HL-60/S4 treated with phorbol 12-myristate 13-acetate at 8.2 ng/mL for 4 days and 3 days (cell line): ENCODE measurements at regions not wholly inside any gene's neighbourhood (a gene's known extent, or its start where the extent isn't known, plus 50 kb on each side); places are given as distances from the start of the nearest gene placed in this dataset.
"Not testable (repeated sequence)": the region's sequence is repeated elsewhere in the genome, so short reads cannot be mapped to it uniquely, and the experiment has no call there.

ENCODE experiments used
- in situ Hi-C: fragments of 300-500 bp; cut with MboI; formaldehyde crosslinking; loops from 2 replicates; pipeline ENCODE4 v1.15.0; 2022; ENCODE audit warnings: low sequenced_read_pairs

DNA sequence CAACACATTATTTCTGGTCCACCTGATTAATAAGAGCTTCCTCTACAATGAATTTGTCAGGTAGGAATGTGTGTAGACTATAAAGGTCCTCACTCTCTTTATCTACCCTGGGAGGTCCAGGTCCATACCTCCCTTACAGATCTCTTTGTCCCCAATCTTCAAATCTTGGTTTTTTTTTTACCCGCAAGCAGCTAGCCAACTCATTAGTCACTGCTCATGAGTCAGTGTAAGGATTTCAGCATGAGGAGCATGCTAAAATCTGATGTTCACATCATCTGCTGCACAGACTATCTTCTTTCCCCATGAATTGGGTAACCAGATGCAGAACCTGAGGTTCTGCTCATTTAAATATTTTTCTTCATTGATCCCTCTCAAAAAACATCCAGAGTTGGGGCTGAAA, 397.0 kb upstream of the ISX start:
- in situ Hi-C loops, result no loop called here

DNA sequence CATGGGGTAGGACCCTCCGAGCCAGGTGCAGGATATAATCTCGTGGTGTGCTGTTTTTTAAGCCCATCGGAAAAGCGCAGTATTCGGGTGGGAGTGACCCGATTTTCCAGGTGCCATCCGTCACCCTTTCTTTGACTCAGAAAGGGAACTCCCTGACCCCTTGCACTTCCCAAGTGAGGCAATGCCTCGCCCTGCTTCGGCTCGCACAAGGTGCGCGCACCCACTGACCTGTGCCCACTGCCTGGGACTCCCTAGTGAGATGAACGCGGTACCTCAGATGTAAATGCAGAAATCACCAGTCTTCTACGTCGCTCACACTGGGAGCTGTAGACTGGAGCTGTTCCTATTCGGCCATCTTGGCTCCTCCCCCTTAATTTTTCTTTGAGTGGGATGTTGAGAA, 382.9 kb upstream of the ISX start:
- in situ Hi-C loops, result not testable (repeated sequence)

DNA sequence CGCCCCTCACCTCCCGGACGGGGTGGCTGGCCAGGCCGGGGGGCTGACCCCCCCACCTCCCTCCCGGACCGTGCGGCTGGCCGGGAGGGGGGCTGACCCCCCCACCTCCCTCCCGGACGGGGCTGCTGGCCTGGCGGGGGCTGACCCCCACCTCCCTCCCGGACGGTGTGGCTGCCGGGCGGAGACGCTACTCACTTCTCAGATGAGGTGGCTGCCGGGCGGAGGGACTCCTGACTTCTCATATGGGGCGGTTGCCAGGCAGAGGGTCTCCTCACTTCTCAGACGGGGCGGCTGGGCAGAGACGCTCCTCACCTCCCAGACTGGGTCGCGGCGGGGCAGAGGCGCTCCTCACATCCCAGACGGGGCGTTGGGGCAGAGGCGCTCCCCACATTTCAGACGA, 381.7 kb upstream of the ISX start:
- in situ Hi-C loops, result not testable (repeated sequence)

DNA sequence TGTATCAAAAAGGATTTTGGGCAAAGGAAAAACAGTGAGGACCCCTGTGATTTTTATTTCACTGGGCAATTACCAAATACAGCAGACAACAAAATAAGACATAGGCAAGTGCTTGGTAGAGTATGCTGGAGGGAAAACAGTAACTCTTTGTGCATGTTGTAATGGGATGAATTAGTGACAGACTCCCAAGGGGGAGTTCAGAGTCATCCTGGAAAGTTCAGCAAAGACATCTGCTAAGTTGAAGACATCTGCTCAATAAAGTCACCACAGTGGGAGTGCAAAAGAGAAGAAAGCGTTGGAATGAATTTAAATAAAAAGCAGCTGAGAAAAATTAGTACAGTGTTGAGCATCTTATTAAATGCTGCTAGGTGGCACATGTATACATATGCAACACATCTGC, 378.8 kb upstream of the ISX start:
- in situ Hi-C loops, result no loop called here

DNA sequence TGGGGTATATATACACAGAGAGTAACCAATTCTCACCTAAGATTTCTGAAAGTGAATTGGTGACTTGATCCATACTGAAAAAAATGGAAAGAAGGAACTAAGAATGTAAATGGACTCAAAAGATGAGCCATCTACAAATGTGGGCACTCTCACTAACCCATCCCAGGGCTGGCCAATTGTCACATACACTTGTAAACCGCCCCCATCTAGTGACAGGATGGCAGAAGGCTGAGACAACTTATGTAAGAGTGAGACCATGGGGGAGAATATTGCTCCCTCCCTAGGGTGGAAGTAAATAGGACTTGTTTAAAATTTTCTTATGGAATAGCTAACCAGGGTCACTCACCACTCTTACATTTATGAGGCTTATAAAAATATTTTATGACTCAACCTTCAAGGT, 377.1 kb upstream of the ISX start:
- in situ Hi-C loops, result no loop called here

DNA sequence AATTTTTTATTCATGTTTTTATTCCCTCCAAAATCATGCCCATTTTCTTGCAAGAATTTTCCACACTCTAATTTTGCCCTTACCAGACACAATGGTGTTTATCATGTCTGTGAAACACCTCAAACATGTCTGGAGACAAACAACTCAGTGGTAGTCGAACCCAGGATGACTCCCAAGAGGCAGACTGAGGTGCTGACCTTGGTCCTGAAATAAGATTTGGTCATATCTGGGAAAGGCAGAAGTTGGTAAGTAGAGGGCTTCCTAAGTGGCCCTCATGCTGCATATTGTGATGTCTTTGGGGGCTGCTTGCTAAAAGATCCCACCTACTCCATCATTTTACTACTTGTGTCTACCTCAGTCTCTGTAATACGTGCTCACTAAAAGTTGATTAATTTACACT, 369.4 kb upstream of the ISX start:
- in situ Hi-C loops, result no loop called here

DNA sequence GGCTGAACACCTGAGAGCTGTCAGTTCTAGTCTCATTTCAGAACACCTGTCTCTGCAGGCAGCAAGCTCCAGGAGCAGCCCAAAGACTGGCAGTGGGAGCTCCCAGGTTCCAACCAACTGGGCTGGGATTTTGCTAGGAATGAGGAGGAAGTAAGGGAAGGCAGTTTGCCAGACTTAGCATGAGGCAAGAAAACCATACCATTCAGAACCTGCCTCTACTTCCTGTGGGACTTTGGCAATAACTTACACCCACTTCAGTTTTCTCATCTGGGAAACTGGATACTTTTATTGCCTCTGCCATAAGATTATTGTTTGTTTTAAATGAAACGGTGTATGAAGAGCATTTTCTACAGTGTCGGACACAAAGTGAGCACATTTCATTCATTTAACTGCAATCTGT, 363.7 kb upstream of the ISX start:
- in situ Hi-C loops, result no loop called here

DNA sequence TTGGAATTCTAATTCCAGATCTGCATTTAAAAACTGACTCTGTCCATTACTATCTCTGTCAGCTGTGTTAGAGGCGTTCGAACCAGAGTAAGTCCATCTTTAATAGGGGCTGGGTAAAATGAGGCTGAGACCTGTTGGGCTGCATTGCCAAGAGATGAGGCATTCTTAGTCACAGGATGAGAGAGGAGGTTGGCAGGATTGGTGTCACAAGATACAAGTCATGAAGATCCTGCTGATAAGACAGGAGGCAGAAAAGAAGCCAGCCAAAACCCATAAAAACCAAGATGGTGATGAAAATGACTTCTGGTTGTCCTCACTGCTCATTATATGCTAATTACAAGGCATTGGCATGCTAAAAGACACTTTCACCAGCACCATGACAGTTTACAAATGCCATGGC, 356.3 kb upstream of the ISX start:
- in situ Hi-C loops, result no loop called here

DNA sequence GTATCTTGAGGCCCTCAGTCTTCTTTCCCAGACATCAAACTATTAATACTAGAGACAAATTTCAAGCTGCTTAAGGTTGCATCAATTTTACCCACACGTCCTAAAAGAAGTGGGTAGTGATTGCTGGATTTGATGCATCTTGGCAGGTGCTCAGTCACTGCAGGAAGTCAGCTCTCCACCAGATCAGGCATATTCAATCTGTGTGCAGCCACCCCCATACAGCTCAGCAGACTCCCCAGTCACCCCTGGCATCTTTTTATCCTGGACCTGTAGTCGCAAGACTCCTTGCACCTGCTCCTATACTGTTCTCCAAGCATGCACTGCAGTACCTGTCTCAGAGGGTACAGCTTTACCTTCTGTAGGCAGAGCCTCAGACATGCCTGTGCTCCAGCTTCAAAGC, 343.1 kb upstream of the ISX start:
- in situ Hi-C loops, result no loop called here

DNA sequence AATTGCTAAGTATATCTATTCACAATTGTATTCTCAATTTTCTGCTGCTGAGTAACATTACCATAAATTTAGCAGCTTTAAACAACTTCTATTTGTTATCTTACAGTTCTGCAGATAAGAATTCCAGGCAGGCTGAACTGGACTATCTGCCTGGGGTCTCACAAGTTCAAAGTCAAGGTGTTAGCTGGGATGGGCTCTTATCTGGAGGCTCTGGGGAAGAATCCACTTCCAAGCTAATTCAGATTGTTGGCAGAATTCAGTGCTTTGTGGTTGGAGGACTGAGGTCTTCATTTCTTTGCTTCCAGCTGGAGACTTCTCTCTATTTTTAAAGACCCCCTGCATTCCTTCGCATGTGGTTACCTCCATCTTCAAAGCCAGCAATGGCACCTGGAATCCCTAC, 329.9 kb upstream of the ISX start:
- in situ Hi-C loops, result no loop called here

DNA sequence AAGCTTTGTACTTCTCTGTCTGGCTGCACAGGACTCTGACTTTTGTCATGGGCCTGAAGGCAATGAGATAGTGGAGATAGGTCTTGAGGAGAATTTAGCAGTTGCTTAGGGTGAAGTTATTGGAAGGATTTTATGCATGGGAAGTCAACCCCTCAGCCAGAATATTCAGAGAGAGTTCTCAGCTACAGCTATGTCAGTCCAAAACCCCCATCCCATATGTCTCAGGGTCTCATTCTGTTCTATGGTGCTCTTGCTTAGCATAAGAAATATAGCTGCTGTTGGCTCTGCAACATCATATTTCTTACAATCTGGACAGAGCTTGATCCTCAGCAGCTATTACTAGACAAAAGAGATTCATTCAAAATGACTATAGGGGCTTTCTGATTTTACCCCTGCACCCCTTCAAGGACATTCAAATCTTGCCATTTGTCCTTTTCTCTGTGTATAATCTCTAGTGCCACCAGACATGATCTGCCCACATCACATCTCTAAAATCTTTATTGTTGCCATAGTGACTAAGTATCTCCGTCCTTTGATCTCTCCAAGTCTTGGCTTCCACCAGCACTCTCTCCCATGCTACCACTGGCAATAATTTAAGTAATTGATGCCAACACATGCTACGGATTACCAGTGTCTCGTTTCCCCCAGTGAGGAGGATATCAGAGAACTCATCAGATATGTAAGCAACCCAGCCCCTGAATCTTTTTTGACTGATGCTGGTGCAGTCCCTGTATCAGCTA, 327.1 kb upstream of the ISX start:
- in situ Hi-C loops, result no loop called here

DNA sequence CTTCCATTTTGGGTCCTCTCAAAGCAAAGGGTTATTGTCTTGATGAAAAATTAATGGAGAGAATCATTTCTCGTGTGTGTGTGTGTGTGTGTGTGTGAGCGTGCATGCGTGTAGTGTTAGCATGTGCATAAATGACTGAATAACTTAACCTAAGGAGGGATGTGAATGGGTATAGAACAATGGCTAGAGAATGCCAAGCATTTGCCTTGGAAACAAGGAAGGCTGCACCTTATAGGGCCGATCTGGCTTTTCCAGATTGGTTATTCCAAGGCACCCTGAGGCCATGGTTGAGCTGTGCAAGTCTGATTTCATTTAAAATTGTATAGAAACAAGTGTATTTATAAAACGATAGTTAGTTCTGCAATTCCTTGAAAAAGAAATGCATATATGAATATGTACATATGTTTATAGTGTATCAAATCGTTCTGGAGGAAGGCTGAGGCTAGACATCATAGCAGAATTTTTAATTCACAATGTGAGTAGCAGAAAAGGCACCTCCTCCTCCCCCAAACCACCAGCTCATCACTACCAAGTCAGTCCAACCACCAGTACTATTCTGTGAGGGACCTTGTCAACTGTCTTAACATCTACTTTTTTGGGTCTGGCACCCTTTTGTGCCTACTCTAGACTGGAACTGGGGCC, 322.7 kb upstream of the ISX start:
- in situ Hi-C loops, result no loop called here

DNA sequence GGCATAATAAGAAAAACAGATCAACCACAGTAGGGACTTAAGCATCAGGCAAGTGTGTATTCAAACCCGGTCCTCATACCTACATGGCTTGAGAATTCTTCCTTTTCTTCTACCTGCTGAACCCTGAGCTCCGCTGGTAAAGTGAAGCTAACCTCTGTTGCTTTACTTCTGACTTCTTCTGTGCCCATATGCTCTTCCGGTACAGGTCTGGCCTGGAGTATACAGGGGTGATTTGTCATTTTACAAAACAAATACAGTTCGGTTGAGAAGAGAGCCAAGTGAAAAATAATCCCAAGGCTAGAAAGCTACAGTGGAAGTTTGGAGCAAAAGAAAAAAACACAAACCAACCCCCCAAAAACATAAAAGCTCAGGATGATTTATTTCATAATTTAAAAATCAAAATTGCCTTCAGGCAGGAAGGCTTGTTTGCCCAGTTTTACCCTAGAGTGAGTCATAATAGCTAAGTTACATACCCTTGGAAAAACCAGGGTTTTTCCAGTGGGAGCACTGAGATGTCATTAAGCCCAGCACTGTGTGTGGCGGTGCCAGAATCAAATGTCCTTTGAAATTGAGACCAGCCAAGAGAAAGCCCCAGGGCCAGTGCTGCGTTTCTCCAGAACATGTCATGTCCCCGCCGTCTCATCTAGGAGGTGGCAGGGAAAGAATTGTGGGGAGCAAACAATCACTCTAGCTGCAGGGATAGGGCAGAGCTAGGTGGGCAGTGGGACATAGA, 305.5 kb upstream of the ISX start:
- in situ Hi-C loops, result no loop called here

DNA sequence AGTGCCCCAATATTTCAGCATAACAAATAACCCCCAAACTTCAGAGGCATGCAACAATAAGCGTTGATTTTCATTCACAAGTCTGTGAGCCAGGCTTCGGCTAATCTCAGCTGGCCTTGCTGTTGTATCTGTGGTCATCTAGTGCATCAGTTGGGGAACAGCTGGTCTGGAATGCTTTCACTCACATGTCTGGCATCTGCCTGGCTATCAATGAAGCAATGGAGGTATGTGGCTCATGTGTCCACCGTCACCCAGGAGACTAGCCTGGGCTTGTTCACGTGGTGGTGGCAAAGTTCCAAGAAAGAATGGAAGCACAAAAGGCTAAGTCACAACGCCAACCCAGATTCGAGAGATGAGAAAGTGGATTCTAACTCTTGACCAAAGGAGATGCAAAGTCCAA, 304.8 kb upstream of the ISX start:
- in situ Hi-C loops, result no loop called here

DNA sequence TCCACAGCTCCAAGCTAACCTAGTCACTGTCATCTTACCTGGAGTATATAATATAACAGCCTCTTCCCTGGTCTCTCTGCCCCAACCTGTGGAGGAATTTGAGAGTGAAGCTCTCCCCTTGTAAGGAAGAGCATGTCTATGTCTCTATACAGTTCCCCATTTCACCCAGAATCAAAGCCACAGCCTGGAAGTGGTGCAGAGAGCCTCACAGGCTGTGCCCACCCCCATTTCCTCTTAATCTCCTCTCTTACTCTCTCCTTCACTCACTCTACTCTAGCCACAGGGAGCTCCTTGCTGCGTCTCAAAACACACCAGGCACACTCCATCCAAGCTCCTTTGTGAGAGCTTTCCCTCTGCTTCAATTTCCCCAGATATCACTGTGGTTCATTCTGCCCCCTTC, 302.5 kb upstream of the ISX start:
- in situ Hi-C loops, result no loop called here

DNA sequence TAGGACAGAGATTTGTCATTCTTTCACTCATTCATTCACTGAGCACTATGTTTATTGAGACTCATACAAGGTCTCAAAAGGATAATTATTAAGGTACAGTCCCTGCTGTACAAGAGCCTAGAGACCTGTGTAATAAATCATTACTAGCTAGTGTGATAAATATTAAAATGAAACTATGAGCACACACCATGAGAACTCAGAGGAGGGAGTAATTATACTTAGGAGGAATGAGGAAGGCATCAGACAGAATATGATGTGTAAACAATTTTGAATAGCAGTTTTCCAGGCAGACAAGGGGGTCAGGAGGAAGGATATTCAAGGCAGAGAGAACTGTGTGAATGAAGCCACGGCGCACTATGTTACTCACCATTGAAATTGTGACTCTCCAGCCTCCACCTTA, 300.8 kb upstream of the ISX start:
- in situ Hi-C loops, result no loop called here

DNA sequence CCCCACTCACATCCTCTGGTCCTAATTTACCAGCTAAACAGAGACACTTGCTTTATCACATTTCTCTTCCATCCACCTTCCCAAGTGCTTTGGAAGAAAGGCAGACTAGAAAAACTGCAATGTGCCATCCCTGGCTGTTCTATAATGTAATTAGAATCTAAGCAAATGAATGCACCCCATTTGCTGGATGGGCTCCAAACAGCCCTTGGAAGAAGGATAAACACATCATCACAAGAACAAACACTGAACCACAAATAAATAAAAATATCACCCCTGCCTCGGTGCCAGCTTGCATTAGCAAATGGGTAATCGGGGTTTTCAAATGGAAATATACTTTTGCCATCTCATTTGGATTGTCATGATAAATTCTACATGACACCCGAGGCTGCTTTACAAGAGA, 296.6 kb upstream of the ISX start:
- in situ Hi-C loops, result no loop called here

DNA sequence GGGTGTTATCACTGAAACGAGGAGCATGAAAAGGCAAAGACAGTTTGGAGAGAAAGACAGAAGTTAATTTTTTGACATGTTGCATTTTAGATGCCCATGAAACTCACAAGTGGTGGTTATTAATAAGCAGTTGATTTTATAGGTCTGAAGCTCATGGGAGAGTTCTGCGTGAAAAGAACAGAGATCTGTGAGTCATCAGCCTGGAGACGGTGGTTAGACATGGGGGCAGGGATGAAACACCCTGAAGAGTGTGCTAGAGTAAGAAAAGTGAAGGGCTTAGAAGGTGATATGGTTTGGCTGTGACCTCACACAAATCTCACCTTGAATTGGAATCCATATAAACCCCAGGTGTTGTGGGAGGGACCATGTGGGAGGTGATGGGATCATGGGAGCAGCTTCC, 289.1 kb upstream of the ISX start:
- in situ Hi-C loops, result no loop called here

DNA sequence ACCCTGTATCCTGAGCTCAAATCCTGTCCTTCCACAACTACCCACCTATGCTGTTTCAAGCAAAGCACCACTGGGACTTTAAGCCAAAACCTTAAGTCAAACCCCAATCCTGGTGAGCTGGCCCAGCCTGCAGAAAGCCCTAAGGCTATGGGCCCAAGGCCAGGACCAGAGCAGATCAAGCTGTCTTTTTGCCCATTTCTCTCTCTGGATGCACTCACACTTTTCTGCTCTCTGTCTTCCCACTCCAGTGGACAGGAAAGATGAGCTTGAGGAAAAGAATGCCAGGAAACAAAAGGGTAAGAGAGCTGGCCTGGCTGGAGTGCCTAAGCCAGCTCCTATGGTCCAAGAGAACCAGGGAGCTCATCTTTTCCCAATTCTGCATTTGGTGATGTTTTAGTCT, 284.3 kb upstream of the ISX start:
- in situ Hi-C loops, result no loop called here

DNA sequence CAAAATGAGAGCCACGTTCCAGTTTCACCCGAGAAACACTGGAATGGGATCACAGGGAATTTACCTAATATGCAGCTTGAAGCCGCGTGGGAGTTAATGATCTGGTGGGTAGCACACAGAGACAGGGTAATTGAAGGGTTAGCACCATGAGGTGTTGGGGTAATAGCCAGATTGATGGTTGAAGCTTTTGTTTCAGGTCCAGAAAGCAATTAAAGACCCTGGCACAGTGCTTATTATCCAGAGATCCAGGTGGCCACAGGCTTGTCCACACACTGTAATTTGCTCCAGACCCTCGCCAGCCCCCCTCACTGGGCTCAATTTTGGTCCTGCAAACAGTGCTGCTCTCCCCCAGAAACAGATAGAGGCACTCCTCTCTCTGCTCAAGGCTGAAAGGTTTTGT, 282.5 kb upstream of the ISX start:
- in situ Hi-C loops, result no loop called here

DNA sequence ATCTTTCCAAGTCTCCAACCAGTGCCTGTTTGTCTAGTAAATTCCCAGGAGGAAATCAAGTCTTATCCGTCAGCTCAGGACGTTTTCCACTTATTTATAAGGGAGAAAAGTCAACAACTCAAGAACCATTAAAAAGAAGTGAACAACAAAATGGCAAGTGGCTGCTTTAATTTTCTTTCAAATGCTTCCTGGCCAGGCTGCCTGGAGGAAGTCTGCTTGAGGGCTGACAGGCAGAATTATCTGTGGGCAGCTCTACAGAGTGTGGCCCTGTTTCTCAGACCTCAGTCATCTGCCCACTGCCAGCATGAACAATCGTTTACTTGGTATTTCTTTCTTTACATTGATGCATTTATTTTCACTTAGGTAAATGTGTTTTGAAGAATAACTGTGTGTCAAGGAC, 281.9 kb upstream of the ISX start:
- in situ Hi-C loops, result no loop called here

DNA sequence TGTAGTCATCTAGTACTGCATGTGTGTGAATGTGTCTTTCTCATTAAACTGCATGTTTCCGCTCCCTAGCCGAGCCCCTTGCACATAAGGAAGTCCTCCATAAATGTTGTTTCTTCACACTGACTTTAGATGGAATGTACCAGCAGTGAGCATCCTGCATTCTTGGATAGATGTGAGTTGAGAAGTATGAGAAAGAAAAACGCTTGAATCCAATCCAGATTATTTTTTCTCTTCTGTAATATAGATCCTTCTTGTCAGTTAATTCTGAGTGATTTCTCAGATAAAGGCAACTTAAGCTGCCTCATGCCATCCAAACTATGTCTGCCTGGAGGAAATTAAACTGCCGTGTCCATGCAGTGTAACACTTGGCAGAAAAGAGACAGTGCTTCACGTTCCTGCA, 268.1 kb upstream of the ISX start:
- in situ Hi-C loops, result no loop called here
